Gastroesophageal sphincter (tissue), 4 donors: ENCODE measurements at regions not wholly inside any gene's neighbourhood (a gene's known extent, or its start where the extent isn't known, plus 50 kb on each side); places are given as distances from the start of the nearest gene placed in this dataset.
"Not testable (repeated sequence)": the region's sequence is repeated elsewhere in the genome, so short reads cannot be mapped to it uniquely, and the experiment has no call there.

ENCODE experiments used
- ATAC-seq: fragments of 150-250 bp; one replicate; pipeline ENCODE4 v1.9.1; 2016; ENCODE audit warnings: mild to moderate bottlenecking, moderate library complexity
- H3K27ac ChIP-seq, 4 donors: fragments of 200-600 bp; sonication (generic) in 3 of 4; 1 replicate in 3 of 4; 2 replicates in 1 of 4; pipeline ENCODE4 v1.5.1; 2016 to 2019
- H3K27me3 ChIP-seq: fragments of 200-600 bp; sonication (generic); one replicate; pipeline ENCODE4 v1.5.1; 2019
- H3K36me3 ChIP-seq, 2 donors: fragments of 200-600 bp; sonication (generic); one replicate each; pipeline ENCODE4 v1.5.1; 2019; ENCODE audit warnings: control low read depth in 1 of 2
- H3K4me1 ChIP-seq, 3 donors: fragments of 200-600 bp; sonication (generic); 1 replicate in 2 of 3; 2 replicates in 1 of 3; pipeline ENCODE4 v1.5.1; 2016 to 2019; ENCODE audit warnings: control low read depth in 2 of 3
- H3K4me3 ChIP-seq, 2 donors: fragments of 200-600 bp; sonication (generic); one replicate each; pipeline ENCODE4 v1.5.1; 2019; ENCODE audit warnings: mild to moderate bottlenecking in 1 of 2, moderate library complexity in 1 of 2
- H3K9me3 ChIP-seq, 3 donors: fragments of 200-600 bp; sonication (generic); one replicate each; pipeline ENCODE4 v1.5.1; 2017 to 2019; ENCODE audit warnings: control low read depth in 2 of 3
- EP300 ChIP-seq: sonication (generic); formaldehyde crosslinking; IDR thresholded peaks from one replicate; pipeline ENCODE4 v1.6.1; 2017; ENCODE audit warnings: antibody characterized with exemption, mild to moderate bottlenecking
- POLR2A ChIP-seq, 2 donors: fragments of 450-650 bp; IDR thresholded peaks; one replicate each; pipeline ENCODE4 v1.6.1; 2017; ENCODE audit warnings: antibody characterized with exemption in 2 of 2, mild to moderate bottlenecking in 2 of 2, moderate library complexity in 1 of 2
- POLR2AphosphoS5 ChIP-seq: sonication (generic); formaldehyde crosslinking; IDR thresholded peaks from one replicate; pipeline ENCODE4 v1.6.1; 2017; ENCODE audit warnings: antibody characterized with exemption
- WGBS, 2 donors: methylation state at CpG; one replicate each; pipeline ENCODE4 v1.1.5; 2018; ENCODE audit warnings: low coverage in 1 of 2; 5-methylcytosine and 5-hydroxymethylcytosine counted together
- TF ChIP-seq, protein P1 (sequence below), 4 experiments: fragments of 200-600 bp in 2 of 4; fragments of 450-650 bp in 2 of 4; sonication (generic) in 1 of 4; IDR thresholded peaks; one replicate each; pipeline ENCODE4 v1.5.1; 2017 to 2019; ENCODE audit warnings: antibody characterized with exemption in 4 of 4, mild to moderate bottlenecking in 2 of 4, moderate library complexity in 2 of 4

DNA sequence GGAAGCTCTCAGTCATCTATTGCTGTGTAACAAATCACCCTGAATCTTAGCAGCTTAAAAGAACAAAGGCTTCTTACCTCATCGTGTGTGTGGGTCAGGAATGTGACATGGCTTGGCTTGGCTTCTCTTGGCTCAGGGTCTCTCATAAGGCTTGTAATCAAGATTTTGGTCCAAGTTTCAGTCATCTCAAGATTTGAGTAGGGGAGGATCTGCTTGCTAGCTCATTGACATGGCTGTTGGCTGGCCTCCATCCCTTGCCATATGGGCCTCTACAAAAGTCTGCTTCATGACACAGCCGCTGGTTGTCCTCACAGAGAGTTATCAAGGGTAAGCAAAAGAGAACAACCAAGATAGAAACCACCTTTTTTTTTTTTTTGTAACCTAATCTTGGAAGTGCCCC lies 207.7 kb downstream of the PTPRC start:
- Histone ChIP-seq H3K4me3 (no peak overlapping the region), H3K27ac (no peak overlapping the region), H3K36me3 (no peaks in the 10 kb centered on the region), H3K9me3 (no peaks in the 10 kb centered on the region), H3K4me1 (no peaks in the 10 kb centered on the region), H3K27me3 (no peaks in the 10 kb centered on the region)
- TF ChIP-seq POLR2A (IDR thresholded peaks at IDR 0.05) (no peak), POLR2AphosphoS5 (no peak), EP300 (no peak)
- TF ChIP-seq, protein P1, sequence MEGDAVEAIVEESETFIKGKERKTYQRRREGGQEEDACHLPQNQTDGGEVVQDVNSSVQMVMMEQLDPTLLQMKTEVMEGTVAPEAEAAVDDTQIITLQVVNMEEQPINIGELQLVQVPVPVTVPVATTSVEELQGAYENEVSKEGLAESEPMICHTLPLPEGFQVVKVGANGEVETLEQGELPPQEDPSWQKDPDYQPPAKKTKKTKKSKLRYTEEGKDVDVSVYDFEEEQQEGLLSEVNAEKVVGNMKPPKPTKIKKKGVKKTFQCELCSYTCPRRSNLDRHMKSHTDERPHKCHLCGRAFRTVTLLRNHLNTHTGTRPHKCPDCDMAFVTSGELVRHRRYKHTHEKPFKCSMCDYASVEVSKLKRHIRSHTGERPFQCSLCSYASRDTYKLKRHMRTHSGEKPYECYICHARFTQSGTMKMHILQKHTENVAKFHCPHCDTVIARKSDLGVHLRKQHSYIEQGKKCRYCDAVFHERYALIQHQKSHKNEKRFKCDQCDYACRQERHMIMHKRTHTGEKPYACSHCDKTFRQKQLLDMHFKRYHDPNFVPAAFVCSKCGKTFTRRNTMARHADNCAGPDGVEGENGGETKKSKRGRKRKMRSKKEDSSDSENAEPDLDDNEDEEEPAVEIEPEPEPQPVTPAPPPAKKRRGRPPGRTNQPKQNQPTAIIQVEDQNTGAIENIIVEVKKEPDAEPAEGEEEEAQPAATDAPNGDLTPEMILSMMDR (IDR thresholded peaks at IDR 0.05) = no peak
- no peak for ATAC-seq
- 62 to 75% methylated on average over 2 of the region's 2 CpGs for WGBS, 2 donors

DNA sequence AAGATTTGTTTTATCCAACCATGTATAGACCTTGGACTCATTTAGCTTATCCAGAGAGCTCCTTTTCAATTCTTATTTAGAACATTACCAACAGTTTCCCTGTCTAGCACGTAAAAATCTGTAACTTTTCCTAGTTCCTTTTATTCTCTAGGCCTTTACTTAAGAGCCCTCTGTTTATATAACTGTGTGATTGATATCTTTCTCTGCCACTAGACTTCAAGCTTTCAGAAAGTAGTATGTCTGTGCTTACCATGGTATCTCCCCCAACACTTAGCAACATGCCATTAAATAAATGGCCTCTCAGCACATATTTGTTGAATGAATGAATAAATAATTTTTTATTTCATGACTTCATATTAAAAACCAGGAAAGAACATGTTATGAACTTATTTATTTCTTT lies 209.4 kb downstream of the PTPRC start:
- Histone ChIP-seq H3K4me1 (no peaks in the 10 kb centered on the region), H3K9me3 (no peaks in the 10 kb centered on the region), H3K4me3 (no peak overlapping the region), H3K36me3 (no peaks in the 10 kb centered on the region), H3K27me3 (no peaks in the 10 kb centered on the region), H3K27ac (no peak overlapping the region)
- TF ChIP-seq POLR2AphosphoS5 (no peak), EP300 (no peak), POLR2A (IDR thresholded peaks at IDR 0.05) (no peak)
- TF ChIP-seq, protein P1 (IDR thresholded peaks at IDR 0.05) = no peak
- 48 to 100% methylated on average over 1 of the region's 1 CpG for whole genome bisulfite sequencing, 2 donors
- ATAC-seq = no peak

DNA sequence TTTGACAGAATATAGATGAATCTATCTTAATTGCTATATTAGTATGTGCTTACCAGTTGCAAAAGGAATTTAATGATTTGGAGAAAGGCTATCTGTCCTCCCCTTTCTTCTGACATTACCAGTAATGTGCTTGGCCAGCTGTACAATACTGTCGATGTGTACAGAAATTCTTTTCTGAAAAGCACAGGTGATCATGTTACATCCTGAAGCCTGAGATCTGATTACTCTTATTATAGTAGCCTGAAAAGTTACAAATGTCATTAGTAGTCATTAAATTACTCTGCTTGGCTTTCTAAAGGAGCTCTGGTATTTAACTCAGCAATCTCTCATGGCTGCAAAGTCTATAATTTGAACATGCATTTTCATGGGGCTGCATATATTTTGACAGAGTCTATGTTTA lies 209.8 kb downstream of the PTPRC start:
- H3K27ac ChIP-seq = no peak overlapping the region

DNA sequence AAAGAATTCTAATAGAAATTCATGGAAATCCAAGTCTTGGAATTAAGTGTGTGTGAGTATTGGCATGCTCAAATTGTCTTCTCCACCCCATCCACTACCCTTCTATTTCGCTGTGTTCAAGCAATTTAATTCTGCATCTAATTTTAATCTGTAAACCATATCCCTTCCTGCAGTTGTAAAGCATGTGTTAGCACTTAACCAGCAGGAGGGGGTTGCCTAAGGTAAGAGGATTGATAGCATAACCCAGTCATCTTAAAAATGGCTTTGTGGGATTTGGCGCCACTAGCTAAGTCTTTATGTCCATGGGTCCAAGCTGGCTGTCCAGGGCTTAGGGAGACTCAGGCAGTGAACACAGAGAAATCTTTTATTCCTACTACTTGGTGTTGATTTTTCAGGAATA lies 210.3 kb downstream of the PTPRC start:
- WGBS, 2 donors = 63 to 82% methylated on average over 1 to 2 of the region's 2 CpGs
- Histone ChIP-seq H3K4me3 (no peak overlapping the region), H3K27ac (no peak overlapping the region), H3K9me3 (no peaks in the 10 kb centered on the region), H3K27me3 (no peaks in the 10 kb centered on the region), H3K4me1 (no peaks in the 10 kb centered on the region), H3K36me3 (no peaks in the 10 kb centered on the region)
- ATAC-seq = no peak
- TF ChIP-seq POLR2A (IDR thresholded peaks at IDR 0.05) (no peak), POLR2AphosphoS5 (no peak), EP300 (no peak)
- TF ChIP-seq, protein P1 (IDR thresholded peaks at IDR 0.05) = no peak

More for the DNA sequence above, 209.8 kb downstream of the PTPRC start:
- TF ChIP-seq, protein P1 (IDR thresholded peaks at IDR 0.05) = no peak
- TF ChIP-seq EP300 (no peak), POLR2A (IDR thresholded peaks at IDR 0.05) (no peak), POLR2AphosphoS5 (no peak)
- no peaks in the 10 kb centered on the region for H3K9me3 ChIP-seq
- 33 to 46% methylated on average over 1 of the region's 1 CpG for WGBS, 2 donors
- H3K4me1 ChIP-seq = no peaks in the 10 kb centered on the region
- no peak for ATAC-seq
- no peak overlapping the region for H3K4me3 ChIP-seq
- H3K36me3 ChIP-seq = no peaks in the 10 kb centered on the region
- no peaks in the 10 kb centered on the region for H3K27me3 ChIP-seq

DNA sequence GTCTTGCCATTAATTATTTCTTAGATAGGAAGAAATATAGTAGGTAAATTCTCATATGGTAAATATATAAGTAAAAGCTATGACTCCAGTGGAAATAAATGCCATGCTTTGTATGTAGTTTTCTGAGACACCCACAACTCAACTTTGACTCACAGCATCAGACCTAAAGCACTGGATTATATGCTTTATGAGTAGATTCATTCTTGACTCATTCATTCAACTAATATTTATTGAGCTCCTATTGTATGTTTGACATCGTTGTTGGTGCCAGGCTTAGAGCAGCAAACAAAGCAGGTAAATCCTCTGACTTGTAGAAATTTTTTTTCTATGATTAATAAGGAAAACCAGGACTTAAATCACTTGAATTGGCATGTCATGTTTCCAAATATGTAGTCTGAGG lies 211.4 kb downstream of the PTPRC start:
- H3K36me3 ChIP-seq = no peaks in the 10 kb centered on the region
- no peak for ATAC-seq
- no peak overlapping the region for H3K27ac ChIP-seq
- 92 to 100% methylated on average over 1 of the region's 1 CpG for WGBS, 2 donors
- TF ChIP-seq POLR2A (IDR thresholded peaks at IDR 0.05) (no peak), EP300 (no peak), POLR2AphosphoS5 (no peak)
- TF ChIP-seq, protein P1 (IDR thresholded peaks at IDR 0.05) = no peak
- H3K27me3 ChIP-seq = no peaks in the 10 kb centered on the region
- H3K4me3 ChIP-seq = no peak overlapping the region
- no peaks in the 10 kb centered on the region for H3K4me1 ChIP-seq
- no peaks in the 10 kb centered on the region for H3K9me3 ChIP-seq

DNA sequence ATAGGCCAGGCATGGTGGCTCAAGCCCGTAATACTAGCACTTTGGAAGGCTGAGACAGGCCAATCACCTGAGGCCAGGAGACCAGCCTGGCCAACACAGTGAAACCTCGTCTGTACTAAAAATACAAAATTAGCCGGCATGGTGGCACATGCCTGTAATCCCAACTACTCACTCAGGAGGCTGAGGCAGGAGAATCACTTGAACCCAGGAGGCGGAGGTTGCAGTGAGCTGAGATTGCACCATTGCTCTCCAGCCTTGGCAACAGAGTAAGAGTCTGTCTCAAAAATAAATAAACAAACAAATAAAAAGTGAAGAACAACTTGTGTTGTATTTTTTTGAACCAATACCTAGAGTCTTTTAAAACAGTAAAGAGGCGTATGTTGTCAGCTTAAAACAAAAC lies 212.1 kb downstream of the PTPRC start:
- ATAC-seq, H3K4me1 ChIP-seq, H3K36me3 ChIP-seq, H3K27me3 ChIP-seq, H3K9me3 ChIP-seq, H3K4me3 ChIP-seq, H3K27ac ChIP-seq: not testable (repeated sequence)
- 91 to 100% methylated on average over 5 of the region's 5 CpGs for WGBS, 2 donors
